GM19467 (cell line): ENCODE measurements at regions not wholly inside any gene's neighbourhood (a gene's known extent, or its start where the extent isn't known, plus 50 kb on each side); places are given as distances from the start of the nearest gene placed in this dataset.

Experiments used
- ATAC-seq: cut with Tn5 transposase; IDR thresholded peaks from one replicate; pipeline ENCODE4 v1.9.1; 2021; ENCODE audit warnings: mild to moderate bottlenecking, moderate library complexity; ENCODE audit not compliant: unreplicated experiment

- ATAC-seq, result no peak
Measured at GRCh38 chr15:31545257-31545656, 218.6 kb downstream of the KLF13 start.

- no peak for ATAC-seq
Measured at GRCh38 chr15:31550211-31550977, 223.8 kb downstream of the KLF13 start.

GRCh38 chr15:31551323-31551722 lies 224.7 kb downstream of the KLF13 start:
- no peak for ATAC-seq

GRCh38 chr15:31552482-31553099 lies 226.0 kb downstream of the KLF13 start:
- ATAC-seq, result no peak

GRCh38 chr15:31554261-31554660 lies 227.6 kb downstream of the KLF13 start:
- ATAC-seq, result no peak

- ATAC-seq, result no peak
Measured at GRCh38 chr15:31555022-31555421, 228.4 kb downstream of the KLF13 start.

- no peak for ATAC-seq
Measured at GRCh38 chr15:31556494-31557150, 230.0 kb downstream of the KLF13 start.

GRCh38 chr15:31557899-31558298 lies 231.3 kb downstream of the KLF13 start:
- ATAC-seq, result no peak

- no peak for ATAC-seq
Measured at GRCh38 chr15:31558840-31559239, 232.2 kb downstream of the KLF13 start.

- ATAC-seq, result no peak
Measured at GRCh38 chr15:31559786-31560185, 233.2 kb downstream of the KLF13 start.

- no peak for ATAC-seq
Measured at GRCh38 chr15:31560643-31561042, 234.0 kb downstream of the KLF13 start.

GRCh38 chr15:31561156-31561555 lies 234.5 kb downstream of the KLF13 start:
- ATAC-seq, result no peak

GRCh38 chr15:31563001-31563400 lies 236.4 kb downstream of the KLF13 start:
- no peak for ATAC-seq

GRCh38 chr15:31563421-31563820 lies 236.8 kb downstream of the KLF13 start:
- no peak for ATAC-seq

GRCh38 chr15:31567861-31568260 lies 241.2 kb downstream of the KLF13 start:
- no peak for ATAC-seq

- no peak for ATAC-seq
Measured at GRCh38 chr15:31569836-31570235, 243.2 kb downstream of the KLF13 start.

- ATAC-seq, result no peak
Measured at GRCh38 chr15:31570591-31570990, 244.0 kb downstream of the KLF13 start.

- ATAC-seq, result no peak
Measured at GRCh38 chr15:31571676-31572075, 245.0 kb downstream of the KLF13 start.

- no peak for ATAC-seq
Measured at GRCh38 chr15:31573759-31574158, 247.1 kb downstream of the KLF13 start.

GRCh38 chr15:31574766-31575165 lies 248.1 kb downstream of the KLF13 start:
- no peak for ATAC-seq

GRCh38 chr15:31577108-31577507 lies 250.5 kb downstream of the KLF13 start:
- no peak for ATAC-seq

GRCh38 chr15:31579282-31579681 lies 252.6 kb downstream of the KLF13 start:
- ATAC-seq, result no peak
